Hepatocyte (in vitro differentiated cells): ENCODE measurements at regions not wholly inside any gene's neighbourhood (a gene's known extent, or its start where the extent isn't known, plus 50 kb on each side); places are given as distances from the start of the nearest gene placed in this dataset.

Experiments used
- DNase-seq: peaks from one replicate; pipeline ENCODE4 v3.0.0-alpha.2; 2016; ENCODE audit warnings: low spot score
- H2AFZ ChIP-seq: fragments of 200-600 bp; sonication (generic); 2 replicates; pipeline ENCODE4 v1.6.0; 2016; ENCODE audit warnings: antibody characterized with exemption, mild to moderate bottlenecking
- H3K27ac ChIP-seq: fragments of 200-600 bp; sonication (generic); 2 replicates; pipeline ENCODE4 v1.5.1; 2016; ENCODE audit warnings: mild to moderate bottlenecking
- H3K27me3 ChIP-seq: fragments of 200-600 bp; sonication (generic); 2 replicates; pipeline ENCODE4 v1.6.1; 2016
- H3K36me3 ChIP-seq: fragments of 200-600 bp; sonication (generic); replicated peaks from 2 replicates; pipeline ENCODE4 v1.5.1; 2016; ENCODE audit warnings: low read depth; ENCODE audit not compliant: insufficient read depth
- H3K4me1 ChIP-seq: fragments of 200-600 bp; sonication (generic); 2 replicates; pipeline ENCODE4 v1.5.1; 2016; ENCODE audit warnings: mild to moderate bottlenecking, moderate library complexity; ENCODE audit not compliant: insufficient read depth
- H3K4me2 ChIP-seq: fragments of 200-600 bp; sonication (generic); 2 replicates; pipeline ENCODE4 v1.6.0; 2016
- H3K4me3 ChIP-seq: fragments of 200-600 bp; sonication (generic); 2 replicates; pipeline ENCODE4 v1.5.1; 2016; ENCODE audit warnings: mild to moderate bottlenecking
- H3K79me2 ChIP-seq: fragments of 200-600 bp; sonication (generic); 2 replicates; pipeline ENCODE4 v1.6.0; 2017; ENCODE audit warnings: mild to moderate bottlenecking
- H3K9me2 ChIP-seq: fragments of 200-600 bp; sonication (generic); replicated peaks from 2 replicates; pipeline ENCODE4 v1.6.0; 2017; ENCODE audit warnings: mild to moderate bottlenecking; ENCODE audit not compliant: insufficient read depth
- H3K9me3 ChIP-seq: fragments of 200-600 bp; sonication (generic); 2 replicates; pipeline ENCODE4 v1.5.1; 2016; ENCODE audit warnings: low read depth, mild to moderate bottlenecking
- H4K20me1 ChIP-seq: fragments of 200-600 bp; sonication (generic); 2 replicates; pipeline ENCODE4 v1.6.0; 2016; ENCODE audit warnings: mild to moderate bottlenecking; ENCODE audit not compliant: insufficient read depth, poor library complexity, severe bottlenecking
- CTCF ChIP-seq: fragments of 200-600 bp; sonication (generic); IDR thresholded peaks from 2 replicates; pipeline ENCODE4 v1.5.1; 2016; ENCODE audit warnings: antibody characterized with exemption, mild to moderate bottlenecking; ENCODE audit not compliant: poor library complexity
- EZH2 ChIP-seq: fragments of 200-600 bp; sonication (generic); IDR thresholded peaks from 2 replicates; pipeline ENCODE4 v1.6.1; 2016; ENCODE audit warnings: antibody characterized with exemption, mild to moderate bottlenecking, borderline replicate concordance
- EZH2phosphoT487 ChIP-seq: fragments of 200-600 bp; sonication (generic); IDR thresholded peaks from one replicate; pipeline ENCODE4 v1.6.1; 2018; ENCODE audit warnings: antibody characterized with exemption, mild to moderate bottlenecking, low read depth, moderate library complexity; ENCODE audit not compliant: unreplicated experiment, severe bottlenecking
- WGBS: methylation state at CpG from one replicate; pipeline ENCODE4 v1.1.6; 2016; ENCODE audit warnings: low lambda C conversion rate; ENCODE audit errors: missing lambda C conversion rate; 5-methylcytosine and 5-hydroxymethylcytosine counted together

- Histone ChIP-seq H3K4me1 (no peaks in the 10 kb centered on the region), H3K79me2 (no peaks in the 10 kb centered on the region), H3K27ac (no peak overlapping the region), H4K20me1 (no peaks in the 10 kb centered on the region), H3K4me2 (no peak overlapping the region), H3K36me3 (no peaks in the 10 kb centered on the region), H2AFZ (no peak overlapping the region), H3K9me3 (no peaks in the 10 kb centered on the region), H3K9me2 (no peaks in the 10 kb centered on the region), H3K27me3 (no peaks in the 10 kb centered on the region), H3K4me3 (no peak overlapping the region)
- 64% methylated on average over 2 of the region's 2 CpGs for WGBS
- TF ChIP-seq EZH2: no peak
- no peak for TF ChIP-seq CTCF
- no peak for TF ChIP-seq EZH2phosphoT487
- no peak for DNase-seq
Measured at GRCh38 chr10:88136712-88137111, 273.3 kb downstream of the PTEN start.

GRCh38 chr10:88138319-88138848 is 275.0 kb downstream of the PTEN start:
- H3K9me2 ChIP-seq: no peaks in the 10 kb centered on the region
- H3K4me2 ChIP-seq: no peak overlapping the region
- peak; percentile 25 for DNase-seq
- H3K27ac ChIP-seq: peak overlapping the region; percentile 12
- H3K79me2 ChIP-seq: no peaks in the 10 kb centered on the region
- H3K27me3 ChIP-seq: no peaks in the 10 kb centered on the region
- no peaks in the 10 kb centered on the region for H3K9me3 ChIP-seq
- H4K20me1 ChIP-seq: no peaks in the 10 kb centered on the region
- TF ChIP-seq EZH2phosphoT487 (no peak), EZH2 (no peak), CTCF (no peak)
- whole genome bisulfite sequencing: 84% methylated on average over 2 of the region's 2 CpGs
- H3K36me3 ChIP-seq: no peaks in the 10 kb centered on the region
- no peak overlapping the region for H3K4me3 ChIP-seq
- no peak overlapping the region for H2AFZ ChIP-seq
- no peaks in the 10 kb centered on the region for H3K4me1 ChIP-seq

GRCh38 chr10:88147000-88147798 is 283.8 kb downstream of the PTEN start:
- no peak overlapping the region for H3K4me2 ChIP-seq
- TF ChIP-seq EZH2 (no peak), EZH2phosphoT487 (no peak), CTCF (no peak)
- 89% methylated on average over 5 of the region's 5 CpGs for WGBS
- no peaks in the 10 kb centered on the region for H4K20me1 ChIP-seq
- H2AFZ ChIP-seq: no peak overlapping the region
- no peaks in the 10 kb centered on the region for H3K9me2 ChIP-seq
- no peak overlapping the region for H3K27ac ChIP-seq
- no peaks in the 10 kb centered on the region for H3K9me3 ChIP-seq
- H3K4me3 ChIP-seq: no peak overlapping the region
- no peaks in the 10 kb centered on the region for H3K36me3 ChIP-seq
- H3K4me1 ChIP-seq: no peaks in the 10 kb centered on the region
- DNase-seq: no peak
- no peaks in the 10 kb centered on the region for H3K79me2 ChIP-seq
- H3K27me3 ChIP-seq: no peaks in the 10 kb centered on the region
